Psoas muscle (tissue), 7 donors: ENCODE measurements at regions not wholly inside any gene's neighbourhood (a gene's known extent, or its start where the extent isn't known, plus 50 kb on each side); places are given as distances from the start of the nearest gene placed in this dataset.
A peak's percentile ranks its signal among the peaks of the same experiment; 100 is the strongest.

Source experiments
- ATAC-seq, 4 donors: fragments of 200-7000 bp; cut with Tn5 transposase; one replicate each; pipeline ENCODE4 v1.9.1; 2020; ENCODE audit warnings: moderate library complexity in 3 of 4, mild to moderate bottlenecking in 2 of 4
- DNase-seq, 2 donors: peaks; one replicate each; pipeline ENCODE4 v3.0.0-alpha.2; 2020
- H3K27ac ChIP-seq: fragments of 200-600 bp; one replicate; pipeline ENCODE4 v1.8.0; 2022
- H3K27me3 ChIP-seq, 3 donors: fragments of 200-600 bp in 1 of 3; one replicate each; pipeline versions ENCODE4 v1.6.1 to v1.8.0; 2013 to 2022; ENCODE audit warnings: low read length in 2 of 3, mild to moderate bottlenecking in 2 of 3, moderate library complexity in 1 of 3; ENCODE audit not compliant: insufficient read depth in 3 of 3
- H3K36me3 ChIP-seq, 2 donors: fragments of 200-600 bp in 1 of 2; one replicate each; pipeline versions ENCODE4 v1.6.1 to v1.8.0; 2013 to 2022; ENCODE audit warnings: low read depth in 1 of 2, mild to moderate bottlenecking in 1 of 2, moderate library complexity in 1 of 2; ENCODE audit not compliant: insufficient read depth in 1 of 2
- H3K4me1 ChIP-seq: fragments of 200-600 bp; one replicate; pipeline ENCODE4 v1.8.0; 2022
- H3K4me3 ChIP-seq: fragments of 200-600 bp; one replicate; pipeline ENCODE4 v1.8.0; 2022; ENCODE audit warnings: mild to moderate bottlenecking
- H3K9me3 ChIP-seq: fragments of 200-600 bp; one replicate; pipeline ENCODE4 v1.8.0; 2022
- CTCF ChIP-seq: fragments of 200-600 bp; IDR thresholded peaks from one replicate; pipeline ENCODE4 v1.8.0; 2022; ENCODE audit warnings: antibody characterized with exemption
- WGBS, 3 donors: extraction: QIAGEN DNeasy Blood & Tissue Kit; methylation state at CpG; one replicate each; pipeline versions ENCODE4 v1.1.6 to v1.1.7; 2013; 5-methylcytosine and 5-hydroxymethylcytosine counted together
- intact Hi-C, 2 donors: fragments of 100-400 bp; cut with DNase I; formaldehyde crosslinking; loops; one replicate each; pipeline versions ENCODE4 v1.11.0 to v1.14.2; 2022
- donor health status: healthy with polysubstance abuse.
- donor health status: DM: no; HTN: no; CAD: no; lungs with moderate emphysema.
- donor health status: Bipolar disorder and iron deficiency.
- donor health status: healthy.
- donor health status: DM: yes; HTN: yes; CAD: no.
- donor health status: DM: no; HTN: no; CAD: no.
- donor health status: DM: yes; HTN: yes; CAD: no.

DNA sequence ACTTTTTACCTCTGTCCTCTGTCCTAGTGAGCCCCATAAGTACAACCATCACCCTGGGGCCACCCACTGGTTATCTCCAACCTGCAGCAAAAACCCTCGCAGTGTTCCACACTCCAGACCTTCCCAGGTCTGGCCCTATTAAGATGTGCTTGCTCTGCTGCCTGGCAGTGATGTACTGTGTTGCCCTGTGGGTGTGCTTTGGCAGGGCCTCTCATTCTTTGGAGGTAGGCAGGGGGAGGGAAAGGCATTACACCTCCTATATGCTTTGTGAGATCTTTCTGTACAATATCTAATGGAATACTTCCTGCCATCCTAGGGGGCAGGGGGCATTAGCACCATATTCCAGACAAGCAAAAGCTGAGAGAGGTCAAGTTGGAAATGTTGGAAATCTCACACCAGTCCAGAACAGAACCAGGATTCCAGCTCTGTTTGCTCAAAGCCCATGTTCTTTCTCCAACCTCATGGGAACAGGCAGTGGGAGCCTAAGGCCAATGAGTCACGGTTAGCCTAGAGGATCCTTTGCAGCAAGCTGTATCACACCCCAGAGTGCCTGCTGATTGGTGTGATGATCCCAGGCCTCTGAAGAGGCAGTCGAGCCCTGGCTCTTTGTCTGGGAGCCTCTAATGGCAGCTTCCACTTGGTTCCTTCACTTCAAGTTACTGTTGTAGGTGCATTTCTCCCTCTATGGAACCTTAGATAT lies 59.7 kb upstream of the UBL3 start:
- Histone ChIP-seq H3K4me1 (no peaks in the 10 kb centered on the region), H3K36me3 (no peaks in the 10 kb centered on the region), H3K4me3 (no peak overlapping the region), H3K27ac (no peak overlapping the region), H3K9me3 (no peaks in the 10 kb centered on the region), H3K27me3 (peaks cover 0 to 2% (median 0%) of the 10 kb centered on the region in 3 donors)
- WGBS, 3 donors: 71 to 86% (median 85%) methylated on average over 3 of the region's 3 CpGs
- no peak for TF ChIP-seq CTCF
- ATAC-seq: peak in 2 of 4 donors; percentile 47 to 67
- intact Hi-C loops: no loop called here
- peak in 1 of 2 donors; percentile 57 for DNase-seq

DNA sequence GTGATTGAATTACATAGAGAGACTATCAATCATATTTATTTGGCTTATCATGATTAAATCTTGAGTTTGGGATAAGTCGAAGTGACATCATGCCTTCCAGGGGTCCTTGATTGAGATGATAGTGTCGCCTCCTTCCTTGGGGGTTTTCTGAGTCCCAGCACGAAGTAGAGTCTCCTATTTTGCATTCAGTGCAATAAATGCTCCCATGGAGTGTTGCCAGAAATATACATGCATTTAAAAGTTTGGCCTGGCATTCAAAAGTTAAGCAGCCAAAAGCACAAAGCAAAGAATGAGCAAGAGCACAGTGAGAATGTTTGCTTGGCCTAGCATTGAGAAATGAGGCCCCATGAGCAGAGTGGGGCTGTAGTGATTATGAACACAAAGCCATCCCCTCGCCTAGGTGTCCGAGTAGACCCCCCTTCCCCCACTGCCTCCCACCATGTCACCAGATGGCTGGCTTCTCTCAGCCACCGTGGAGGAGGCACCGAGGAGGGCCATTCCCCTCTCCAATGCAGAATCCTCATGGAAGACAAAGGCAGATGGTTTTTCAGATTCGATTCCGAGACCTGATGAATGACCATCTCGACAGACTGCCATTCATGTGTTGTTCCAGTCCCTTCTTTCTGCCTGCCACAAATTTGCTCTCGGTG lies 58.8 kb upstream of the UBL3 start:
- Histone ChIP-seq H3K4me3 (no peak overlapping the region), H3K27ac (no peak overlapping the region), H3K36me3 (no peaks in the 10 kb centered on the region), H3K4me1 (no peaks in the 10 kb centered on the region), H3K27me3 (peaks cover 0 to 4% (median 0%) of the 10 kb centered on the region in 3 donors), H3K9me3 (no peaks in the 10 kb centered on the region)
- no peak for TF ChIP-seq CTCF
- ATAC-seq: no peak
- DNase-seq: no peak
- 75 to 79% (median 78%) methylated on average over 11 of the region's 11 CpGs for WGBS, 3 donors
- intact Hi-C loops: no loop called here

- no peaks in the 10 kb centered on the region for H3K9me3 ChIP-seq
- H3K36me3 ChIP-seq: no peaks in the 10 kb centered on the region
- DNase-seq (peak; percentile 49 to 75), ATAC-seq (no peak)
- no peaks in the 10 kb centered on the region for H3K4me1 ChIP-seq
- H3K27me3 ChIP-seq: peaks cover 0 to 5% (median 0%) of the 10 kb centered on the region in 3 donors
- H3K4me3 ChIP-seq: no peak overlapping the region
- no peak for TF ChIP-seq CTCF
- no peak overlapping the region for H3K27ac ChIP-seq
- whole genome bisulfite sequencing, 3 donors: 36 to 48% (median 42%) methylated on average over 8 of the region's 8 CpGs
- intact Hi-C loops: no loop called here
These were observed 58.1 kb upstream of the UBL3 start for GRCh38 chr13:29908416-29909080.

DNA sequence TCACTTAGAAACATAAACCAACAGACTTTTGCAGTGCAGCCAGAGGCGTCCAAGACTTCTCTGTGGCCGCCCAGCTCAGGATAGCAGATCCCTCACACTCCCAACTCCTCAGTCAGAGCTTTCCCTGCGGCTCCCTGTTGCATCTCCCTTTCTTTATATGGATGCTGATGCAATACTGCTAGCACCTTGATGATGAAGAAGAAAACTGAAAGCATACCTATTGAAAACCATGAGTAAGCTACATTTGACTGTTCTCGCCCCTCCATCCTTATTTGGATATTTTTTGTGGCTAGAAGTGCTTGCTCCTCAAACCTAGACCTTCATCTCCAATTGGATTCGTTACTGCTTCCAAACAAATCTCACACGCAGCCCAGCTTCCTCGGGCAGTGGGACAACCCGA lies 57.3 kb upstream of the UBL3 start:
- intact Hi-C loops: no loop called here
- H3K4me3 ChIP-seq: no peak overlapping the region
- H3K27me3 ChIP-seq: peaks cover 0 to 5% (median 0%) of the 10 kb centered on the region in 3 donors
- H3K27ac ChIP-seq: no peak overlapping the region
- no peaks in the 10 kb centered on the region for H3K4me1 ChIP-seq
- TF ChIP-seq CTCF: no peak
- ATAC-seq: no peak
- no peaks in the 10 kb centered on the region for H3K36me3 ChIP-seq
- H3K9me3 ChIP-seq: no peaks in the 10 kb centered on the region
- WGBS, 3 donors: 44 to 55% (median 47%) methylated on average over 8 of the region's 8 CpGs
- no peak for DNase-seq
